Adrenal gland (tissue), 9 donors: ENCODE measurements at regions not wholly inside any gene's neighbourhood (a gene's known extent, or its start where the extent isn't known, plus 50 kb on each side); places are given as distances from the start of the nearest gene placed in this dataset.
A peak's percentile ranks its signal among the peaks of the same experiment; 100 is the strongest.

Experiments used
- DNase-seq, 7 donors: peaks; one replicate each; pipeline ENCODE4 v3.0.0-alpha.2; 2019 to 2020
- H3K27ac ChIP-seq, 5 donors: fragments of 200-600 bp; sonication (generic) in 4 of 5; 1 replicate in 3 of 5; 2 replicates in 2 of 5; pipeline versions ENCODE4 v1.5.1 to v1.8.0; 2016 to 2020; ENCODE audit warnings: mild to moderate bottlenecking in 1 of 5
- H3K27me3 ChIP-seq: fragments of 200-600 bp; 2 replicates; pipeline ENCODE4 v1.8.0; 2021
- H3K36me3 ChIP-seq, 2 donors: fragments of 200-600 bp; replicated peaks in 1 of 2; 1 replicate in 1 of 2; 2 replicates in 1 of 2; pipeline versions ENCODE4 v1.5.1 to v1.8.0; 2018 to 2022
- H3K4me1 ChIP-seq, 2 donors: fragments of 200-600 bp; replicated peaks in 1 of 2; 1 replicate in 1 of 2; 2 replicates in 1 of 2; pipeline versions ENCODE4 v1.5.1 to v1.8.0; 2018 to 2021
- H3K4me3 ChIP-seq, 4 donors: fragments of 200-600 bp; sonication (generic) in 3 of 4; one replicate each; pipeline ENCODE4 v1.5.1; 2016 to 2018
- H3K9me3 ChIP-seq, 3 donors: fragments of 200-600 bp; sonication (generic) in 1 of 3; replicated peaks in 1 of 3; 1 replicate in 2 of 3; 2 replicates in 1 of 3; pipeline versions ENCODE4 v1.5.1 to v1.8.0; 2016 to 2021
- POLR2A ChIP-seq, 2 donors: fragments of 450-650 bp; IDR thresholded peaks; one replicate each; pipeline ENCODE4 v1.6.1; 2017; ENCODE audit warnings: antibody characterized with exemption in 2 of 2, mild to moderate bottlenecking in 2 of 2, moderate library complexity in 1 of 2
- WGBS, 4 donors: extraction: QIAGEN DNeasy Blood & Tissue Kit in 2 of 4; methylation state at CpG; one replicate each; pipeline versions ENCODE4 v1.1.5 to v1.1.7; 2013 to 2017; 5-methylcytosine and 5-hydroxymethylcytosine counted together
- intact Hi-C, 2 donors: fragments of 100-400 bp; cut with DNase I; formaldehyde crosslinking; loops; one replicate each; pipeline versions ENCODE4 v1.14.1 to v1.15.0; 2022 to 2023
- TF ChIP-seq, protein P1 (sequence below), 6 experiments: fragments of 450-650 bp in 4 of 6; fragments of 200-600 bp in 2 of 6; sonication (generic) in 1 of 6; IDR thresholded peaks; 1 replicate in 5 of 6; 2 replicates in 1 of 6; pipeline versions ENCODE4 v1.5.1 to v1.8.0; 2016 to 2021; ENCODE audit warnings: antibody characterized with exemption in 6 of 6, mild to moderate bottlenecking in 2 of 6, moderate library complexity in 1 of 6
- donor health status: healthy with polysubstance abuse.
- donor health status: Bipolar disorder and iron deficiency.
- donor health status: DM: yes; HTN: yes; CAD: no.
- donor health status: DM: no; HTN: no; CAD: no.
- donor health status: DM: no; HTN: no; CAD: no.

DNA sequence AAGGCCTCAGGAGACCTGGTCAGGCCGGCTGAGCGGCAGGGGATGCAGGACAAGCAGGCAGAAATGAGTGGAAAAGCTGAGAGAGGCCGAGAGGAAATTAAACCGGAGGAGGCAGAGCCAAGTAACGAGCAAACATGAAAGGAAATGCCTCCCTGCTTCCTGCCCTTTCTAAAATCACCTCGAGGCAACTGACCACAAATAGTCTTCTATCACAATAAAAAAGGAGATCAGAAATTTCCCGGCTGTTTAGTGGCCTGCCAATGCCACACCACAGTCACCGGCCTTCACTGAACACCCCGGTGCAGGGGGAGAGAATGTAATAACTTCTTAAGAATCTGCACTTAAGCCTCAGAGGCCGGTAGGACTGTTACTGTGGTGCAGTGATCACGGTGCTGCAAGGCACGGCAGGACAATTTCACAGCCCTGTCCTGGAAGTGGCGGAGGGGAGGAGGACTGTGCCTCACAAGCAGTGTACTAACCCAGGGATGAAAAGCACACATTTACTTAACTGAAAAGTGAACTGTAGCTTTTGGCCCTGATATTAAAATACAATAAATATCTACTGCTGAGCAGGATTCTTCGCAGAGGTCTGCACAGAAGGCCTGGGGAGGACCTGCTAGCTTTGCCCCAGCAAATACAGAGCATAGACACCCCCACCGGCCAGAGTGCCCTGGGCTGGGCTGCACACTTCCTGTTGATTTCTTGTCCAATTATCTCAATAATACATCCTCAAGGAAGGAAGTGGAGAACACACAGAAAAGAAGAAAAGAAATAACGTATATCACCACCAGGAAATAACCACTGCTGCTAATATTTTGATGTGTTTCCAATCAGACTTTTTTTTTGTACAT lies 183.5 kb upstream of the NSMCE3 start:
- TF ChIP-seq, protein P1, sequence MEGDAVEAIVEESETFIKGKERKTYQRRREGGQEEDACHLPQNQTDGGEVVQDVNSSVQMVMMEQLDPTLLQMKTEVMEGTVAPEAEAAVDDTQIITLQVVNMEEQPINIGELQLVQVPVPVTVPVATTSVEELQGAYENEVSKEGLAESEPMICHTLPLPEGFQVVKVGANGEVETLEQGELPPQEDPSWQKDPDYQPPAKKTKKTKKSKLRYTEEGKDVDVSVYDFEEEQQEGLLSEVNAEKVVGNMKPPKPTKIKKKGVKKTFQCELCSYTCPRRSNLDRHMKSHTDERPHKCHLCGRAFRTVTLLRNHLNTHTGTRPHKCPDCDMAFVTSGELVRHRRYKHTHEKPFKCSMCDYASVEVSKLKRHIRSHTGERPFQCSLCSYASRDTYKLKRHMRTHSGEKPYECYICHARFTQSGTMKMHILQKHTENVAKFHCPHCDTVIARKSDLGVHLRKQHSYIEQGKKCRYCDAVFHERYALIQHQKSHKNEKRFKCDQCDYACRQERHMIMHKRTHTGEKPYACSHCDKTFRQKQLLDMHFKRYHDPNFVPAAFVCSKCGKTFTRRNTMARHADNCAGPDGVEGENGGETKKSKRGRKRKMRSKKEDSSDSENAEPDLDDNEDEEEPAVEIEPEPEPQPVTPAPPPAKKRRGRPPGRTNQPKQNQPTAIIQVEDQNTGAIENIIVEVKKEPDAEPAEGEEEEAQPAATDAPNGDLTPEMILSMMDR (IDR thresholded peaks at IDR 0.05) = no peak
- TF ChIP-seq POLR2A (IDR thresholded peaks at IDR 0.05) = no peak
- no peak overlapping the region for H3K4me3 ChIP-seq
- peak overlapping the region in 1 of 5 donors; percentile 3 for H3K27ac ChIP-seq
- H3K36me3 ChIP-seq = no peaks in the 10 kb centered on the region
- peaks cover 6% of the 10 kb centered on the region for H3K27me3 ChIP-seq
- no peaks in the 10 kb centered on the region for H3K9me3 ChIP-seq
- peaks cover 0 to under 1% of the 10 kb centered on the region in 2 donors for H3K4me1 ChIP-seq
- intact Hi-C loops = no loop called here
- 42 to 47% (median 45%) methylated on average over 14 to 16 of the region's 16 CpGs for WGBS, 4 donors
- no peak for DNase-seq

DNA sequence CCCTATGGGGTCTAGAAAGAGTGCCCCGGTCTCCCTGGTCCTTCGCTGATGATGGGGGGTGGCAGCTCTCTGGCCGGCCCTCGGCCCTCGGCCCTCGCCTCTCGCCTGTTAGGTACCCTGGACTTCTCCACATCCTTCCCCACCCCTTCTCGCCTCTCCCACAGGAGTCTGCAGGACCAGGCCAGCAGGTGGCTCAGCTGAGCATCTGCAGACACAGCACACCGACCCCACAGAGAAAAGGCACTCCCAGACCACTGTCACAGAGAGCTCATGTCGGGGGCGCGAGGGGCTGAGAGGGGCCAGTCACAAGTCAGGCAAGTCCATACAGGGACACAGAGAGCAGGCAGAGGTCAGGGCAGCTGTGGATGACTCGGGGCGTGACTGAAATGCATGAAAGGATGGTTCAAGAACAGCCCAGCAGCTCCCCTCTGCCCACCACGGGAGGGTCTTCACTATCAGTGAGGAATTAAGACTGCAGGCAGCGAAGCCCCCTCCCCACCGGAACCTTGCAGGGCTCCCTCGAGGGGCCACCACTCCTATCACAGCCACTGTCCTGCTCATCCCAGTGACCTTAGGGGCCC lies 181.7 kb upstream of the NSMCE3 start:
- DNase-seq = peak in 2 of 7 donors; percentile 19 to 69
- WGBS, 4 donors = 48 to 57% (median 49%) methylated on average over 7 to 18 of the region's 18 CpGs
- Histone ChIP-seq H3K27me3 (peaks cover 6% of the 10 kb centered on the region), H3K4me3 (no peak overlapping the region), H3K9me3 (no peaks in the 10 kb centered on the region), H3K27ac (no peak overlapping the region), H3K4me1 (no peaks in the 10 kb centered on the region), H3K36me3 (no peaks in the 10 kb centered on the region)
- TF ChIP-seq, protein P1 (IDR thresholded peaks at IDR 0.05) = peak in 1 of 6 experiments; percentile 30
- no peak for TF ChIP-seq POLR2A (IDR thresholded peaks at IDR 0.05)
- intact Hi-C loops = no loop called here

DNA sequence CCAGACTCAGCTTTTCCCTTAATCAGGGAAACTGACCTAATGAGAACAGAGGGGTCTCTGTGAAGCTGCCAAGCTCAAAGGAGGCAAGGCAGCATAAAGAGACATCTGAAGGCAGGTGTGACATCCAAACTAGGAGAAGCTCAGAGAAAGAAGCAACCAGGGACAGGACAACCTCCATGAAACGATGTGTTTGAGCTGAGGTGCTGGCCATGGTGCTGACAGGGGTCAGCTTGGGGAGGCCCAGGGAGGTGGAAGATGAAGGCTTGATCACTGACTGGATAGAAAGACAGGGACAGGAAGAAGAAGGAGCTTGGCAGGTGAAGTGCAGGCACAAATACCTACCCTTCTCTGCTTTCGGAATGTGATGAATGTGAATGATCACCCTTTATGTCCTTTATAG lies 179.5 kb upstream of the NSMCE3 start:
- intact Hi-C loops = no loop called here
- H3K4me3 ChIP-seq = no peak overlapping the region
- no peak for TF ChIP-seq POLR2A (IDR thresholded peaks at IDR 0.05)
- TF ChIP-seq, protein P1 (IDR thresholded peaks at IDR 0.05) = no peak
- DNase-seq = peak in 1 of 7 donors; percentile 21
- H3K27me3 ChIP-seq = peaks cover 6% of the 10 kb centered on the region
- H3K36me3 ChIP-seq = no peaks in the 10 kb centered on the region
- WGBS, 4 donors = 49 to 88% (median 55%) methylated on average over 1 to 2 of the region's 2 CpGs
- no peaks in the 10 kb centered on the region for H3K4me1 ChIP-seq
- no peak overlapping the region for H3K27ac ChIP-seq
- H3K9me3 ChIP-seq = no peaks in the 10 kb centered on the region

DNA sequence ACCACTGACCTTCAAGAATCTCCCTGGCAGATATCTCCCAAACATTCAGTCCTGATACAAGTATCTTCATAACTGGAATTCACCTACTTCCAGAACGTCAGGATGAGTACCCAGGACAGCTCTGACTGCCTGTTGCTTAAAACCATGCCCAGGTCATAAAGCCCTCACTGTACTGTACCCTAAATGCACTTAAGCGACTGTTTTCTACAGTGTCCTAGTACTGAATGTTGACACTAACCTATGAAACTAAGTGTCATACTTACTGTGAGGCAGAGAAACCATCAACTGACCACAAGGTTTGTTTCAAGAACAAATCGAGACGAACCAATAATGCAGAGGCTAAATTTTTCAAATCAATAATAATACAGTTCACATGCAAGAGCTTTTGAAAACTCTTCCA lies 178.7 kb upstream of the NSMCE3 start:
- no peak overlapping the region for H3K4me3 ChIP-seq
- WGBS, 4 donors = 60 to 73% (median 65%) methylated on average over 4 of the region's 4 CpGs
- no peak overlapping the region for H3K27ac ChIP-seq
- no peaks in the 10 kb centered on the region for H3K9me3 ChIP-seq
- TF ChIP-seq POLR2A (IDR thresholded peaks at IDR 0.05) = no peak
- TF ChIP-seq, protein P1 (IDR thresholded peaks at IDR 0.05) = no peak
- H3K27me3 ChIP-seq = peaks cover 6% of the 10 kb centered on the region
- DNase-seq = no peak
- intact Hi-C loops = no loop called here
- H3K4me1 ChIP-seq = no peaks in the 10 kb centered on the region
- no peaks in the 10 kb centered on the region for H3K36me3 ChIP-seq
